HG02759 (cell line): ENCODE measurements at regions not wholly inside any gene's neighbourhood (a gene's known extent, or its start where the extent isn't known, plus 50 kb on each side); places are given as distances from the start of the nearest gene placed in this dataset.

Experiments used
- ATAC-seq: cut with Tn5 transposase; IDR thresholded peaks from one replicate; pipeline ENCODE4 v1.9.1; 2021; ENCODE audit warnings: mild to moderate bottlenecking, moderate library complexity; ENCODE audit not compliant: unreplicated experiment

DNA sequence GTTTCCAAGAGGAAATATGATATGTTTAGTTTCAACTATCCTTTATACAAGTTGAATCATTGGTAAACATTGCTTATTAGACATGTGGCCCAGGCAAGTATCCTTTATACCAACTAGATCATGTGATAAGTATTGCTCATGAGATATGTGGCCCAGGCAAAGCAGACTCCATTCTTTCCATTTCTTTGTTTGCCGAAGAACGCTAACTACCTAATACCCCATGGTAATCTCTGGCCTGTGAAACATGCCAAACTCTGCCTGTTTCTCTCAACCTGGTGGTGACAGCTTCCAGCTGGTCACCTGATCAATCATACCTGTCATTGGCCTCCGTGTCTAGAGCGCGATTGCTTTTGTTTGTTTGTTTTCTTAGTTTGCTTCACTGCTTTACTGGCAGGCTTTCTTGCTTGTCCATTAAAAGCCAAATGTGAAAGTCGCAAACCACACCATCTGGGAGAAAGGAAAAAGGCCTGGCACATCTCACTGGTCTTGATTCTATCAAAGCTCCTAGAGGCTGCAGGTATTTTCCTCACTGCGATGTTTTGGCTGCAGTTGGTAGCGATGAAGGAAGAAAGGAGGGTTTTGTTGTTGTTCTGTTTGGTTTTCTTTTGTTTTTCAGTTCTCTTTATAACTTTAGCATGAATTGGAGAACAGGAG, 686.2 kb downstream of the KCNJ2 start:
- ATAC-seq: no peak

GRCh38 chr17:70857351-70857750, 688.0 kb downstream of the KCNJ2 start:
- no peak for ATAC-seq

DNA sequence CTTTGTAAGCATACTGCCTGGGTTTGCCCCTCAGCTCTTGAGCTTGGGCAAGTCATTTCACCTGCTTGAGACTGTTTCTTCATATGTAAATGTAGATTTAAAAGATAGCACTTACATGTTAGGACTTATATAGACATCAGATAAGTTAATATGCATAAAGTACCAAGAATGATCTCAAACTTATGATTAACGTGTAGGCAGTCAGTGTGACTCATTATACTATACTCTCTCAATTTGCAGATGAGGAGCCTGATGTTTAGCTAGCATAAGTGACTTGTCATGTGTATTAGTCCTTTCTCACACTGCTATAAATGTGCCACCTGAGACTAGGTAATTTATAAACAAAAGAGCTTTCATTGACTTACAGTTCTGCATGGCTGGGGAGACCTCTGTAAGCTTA, 690.5 kb downstream of the KCNJ2 start:
- no peak for ATAC-seq

DNA sequence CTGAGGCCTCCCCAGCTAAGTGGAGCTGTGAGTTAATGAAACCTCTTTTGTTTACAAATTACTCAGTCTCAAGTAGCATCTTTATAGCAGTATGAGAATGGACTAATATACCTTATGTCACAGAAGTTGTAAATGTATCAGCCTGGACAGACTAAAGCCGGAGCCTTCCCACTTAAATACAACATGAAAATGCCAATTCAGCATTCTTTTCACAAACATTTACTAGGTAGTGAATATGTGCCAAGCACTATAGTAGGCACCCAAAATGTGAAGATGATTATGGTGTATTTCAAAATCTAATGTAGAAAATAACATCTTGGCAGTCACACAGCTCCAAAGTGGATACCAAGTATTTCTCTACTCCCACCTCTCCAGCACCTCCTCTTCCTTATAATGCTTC, 693.0 kb downstream of the KCNJ2 start:
- ATAC-seq: no peak

- ATAC-seq: no peak
Observed at GRCh38 chr17:70863436-70864248, 694.3 kb downstream of the KCNJ2 start.

DNA sequence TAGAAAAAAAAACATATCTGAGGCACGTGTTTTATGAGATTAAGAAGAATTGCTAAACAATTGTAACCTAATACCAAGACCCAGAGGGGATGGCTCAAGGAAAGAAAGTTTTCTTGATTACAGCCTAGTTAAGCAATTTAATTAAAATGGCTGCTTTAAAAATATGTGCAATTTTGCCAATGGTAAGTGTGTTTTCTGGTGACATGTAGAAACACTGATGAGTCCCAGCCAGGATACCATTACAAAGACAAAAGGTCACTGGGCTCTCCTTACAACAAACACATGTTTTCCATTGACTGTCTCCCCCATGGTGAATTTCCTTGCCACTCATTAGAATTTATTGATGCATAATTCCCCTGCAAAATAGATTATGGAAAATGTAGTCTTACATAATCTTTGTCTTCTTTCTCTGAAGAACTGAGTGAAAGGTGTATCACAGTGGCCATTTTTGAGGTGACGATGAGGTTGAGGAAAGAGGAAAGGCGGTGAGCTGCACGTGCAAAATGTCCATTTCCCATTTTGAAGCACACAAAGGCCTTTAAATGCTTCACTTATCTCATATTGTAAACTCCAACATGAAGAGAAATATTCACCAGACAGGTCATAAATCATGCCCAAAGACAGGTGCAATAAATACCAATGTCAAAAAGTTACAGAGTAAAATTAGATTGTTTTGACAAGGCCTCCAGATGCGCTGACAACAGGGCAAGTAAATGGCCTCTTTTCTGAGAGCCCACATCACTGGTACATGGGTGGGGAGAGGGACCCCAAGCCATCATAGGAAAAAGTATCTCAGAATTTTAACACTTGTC, 696.9 kb downstream of the KCNJ2 start:
- ATAC-seq: no peak

DNA sequence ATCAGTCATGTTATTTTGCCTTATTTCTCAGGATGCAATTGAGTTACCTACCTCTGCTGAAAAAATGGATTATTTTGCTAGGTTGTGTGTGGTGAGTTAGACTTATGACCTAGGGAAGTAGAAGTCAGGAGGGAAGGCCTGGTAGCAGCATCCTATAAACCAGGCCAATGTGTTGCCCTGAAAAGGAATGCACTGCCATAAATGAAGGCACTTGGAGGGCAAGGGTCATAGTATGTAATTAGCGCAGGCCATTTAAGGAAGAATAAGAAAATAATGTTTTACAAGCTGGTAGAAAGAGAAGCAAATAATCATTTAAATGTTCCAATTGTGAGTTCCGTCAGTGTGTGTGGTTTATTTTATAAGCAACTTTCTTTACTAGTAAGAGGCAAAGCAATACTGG, 698.8 kb downstream of the KCNJ2 start:
- ATAC-seq: no peak

DNA sequence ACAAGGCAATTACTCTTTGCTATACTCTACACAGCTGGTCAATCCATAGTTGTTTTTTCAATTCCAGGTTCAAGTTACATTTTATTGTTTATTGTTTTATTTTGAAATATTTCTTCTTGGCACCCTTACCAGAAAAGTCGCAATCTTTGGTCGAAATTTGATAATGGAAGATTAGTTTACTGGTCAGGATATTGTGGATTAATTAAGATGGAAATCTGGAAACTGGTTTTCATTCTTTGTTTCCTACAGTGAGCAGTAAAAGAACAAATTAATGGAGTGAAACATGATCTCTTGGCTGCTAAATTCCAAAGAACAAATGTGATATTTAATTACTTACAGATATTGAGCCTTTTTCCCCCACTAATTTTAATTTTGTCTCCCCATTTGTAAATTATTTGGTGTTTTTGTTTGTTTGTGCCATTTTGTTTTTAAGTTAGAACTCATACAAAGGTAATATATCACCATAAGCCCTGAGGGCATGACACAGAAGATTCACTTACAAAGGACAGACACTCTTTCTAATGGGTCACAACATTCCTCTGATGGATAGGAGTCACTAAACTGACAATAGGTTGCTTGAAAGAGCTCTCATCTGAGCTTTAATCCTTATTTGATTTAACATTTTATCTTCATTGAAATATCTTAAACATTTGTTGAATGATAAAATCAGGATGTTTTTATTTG, 700.2 kb downstream of the KCNJ2 start:
- ATAC-seq: no peak

- no peak for ATAC-seq
Observed at GRCh38 chr17:70871180-70871818, 702.0 kb downstream of the KCNJ2 start.

- no peak for ATAC-seq
Observed at GRCh38 chr17:70872103-70872502, 702.8 kb downstream of the KCNJ2 start.

DNA sequence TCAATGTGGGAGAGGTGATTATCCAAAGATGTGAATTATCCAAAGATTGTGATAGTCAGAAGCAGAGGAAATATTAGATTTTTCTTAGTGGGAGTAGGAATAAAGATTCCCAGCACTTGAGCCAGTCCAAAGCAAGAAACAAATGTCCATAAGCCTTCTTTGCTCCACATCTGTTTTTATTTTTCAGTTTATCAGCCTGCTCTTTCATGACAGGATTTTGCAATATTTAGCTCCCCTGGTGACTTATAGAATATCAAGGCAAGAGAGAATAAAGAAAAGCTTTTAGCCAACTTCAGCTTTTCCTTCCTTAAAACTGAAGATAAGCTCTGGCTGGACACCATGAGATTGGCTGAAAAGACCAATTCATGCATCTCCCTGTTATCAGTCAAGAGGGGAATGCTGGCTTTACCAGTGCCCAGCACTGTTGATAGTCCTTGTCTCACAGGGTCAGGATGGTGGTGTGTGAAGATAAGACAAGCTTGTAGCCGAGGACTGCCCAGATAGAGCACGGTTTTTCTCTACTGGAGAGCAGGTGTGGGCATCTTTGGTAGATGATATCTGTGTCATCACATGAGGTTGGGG, 706.5 kb downstream of the KCNJ2 start:
- no peak for ATAC-seq

DNA sequence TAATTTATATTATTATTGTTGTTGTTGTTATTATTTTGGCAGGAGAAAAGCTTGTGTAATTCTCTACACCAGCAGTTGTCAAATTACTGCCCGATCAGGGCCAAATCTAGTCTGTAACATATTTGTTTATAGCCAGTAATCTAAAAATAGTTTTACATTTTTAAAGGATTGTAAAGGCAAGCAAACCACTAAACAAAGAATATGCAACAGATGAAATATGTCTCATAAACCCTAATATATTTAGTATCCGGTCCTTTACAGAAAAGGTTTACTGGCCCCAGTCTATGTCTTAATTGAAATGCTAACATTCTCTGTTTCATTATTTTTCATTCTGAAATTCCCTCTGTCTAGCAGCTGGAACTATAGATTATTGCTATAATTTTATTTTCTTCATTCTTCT, 709.5 kb downstream of the KCNJ2 start:
- ATAC-seq: no peak

GRCh38 chr17:70879401-70879800, 710.1 kb downstream of the KCNJ2 start:
- ATAC-seq: no peak

GRCh38 chr17:70881093-70881492, 711.8 kb downstream of the KCNJ2 start:
- ATAC-seq: no peak

DNA sequence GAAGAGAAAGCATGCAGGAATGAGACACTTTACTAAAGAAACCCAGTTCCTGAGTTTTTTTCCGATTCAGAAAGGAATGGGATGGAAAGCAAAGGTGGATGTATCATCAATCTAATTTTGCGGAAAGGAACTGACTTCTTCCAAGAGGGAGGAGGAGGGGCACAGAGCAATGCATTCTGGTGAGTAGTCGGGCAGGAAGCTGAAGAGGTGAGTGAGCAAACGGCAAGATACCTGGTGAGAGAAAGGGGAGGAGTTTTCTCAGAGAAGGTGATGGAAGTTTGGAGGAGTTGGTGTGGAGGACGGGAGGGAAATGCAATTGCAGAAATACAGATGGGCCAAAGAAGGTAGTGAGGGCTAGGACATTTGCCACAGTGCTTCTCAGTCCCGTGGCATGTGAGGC, 713.2 kb downstream of the KCNJ2 start:
- ATAC-seq: no peak

- ATAC-seq: no peak
Observed at GRCh38 chr17:70886648-70887047, 717.3 kb downstream of the KCNJ2 start.

DNA sequence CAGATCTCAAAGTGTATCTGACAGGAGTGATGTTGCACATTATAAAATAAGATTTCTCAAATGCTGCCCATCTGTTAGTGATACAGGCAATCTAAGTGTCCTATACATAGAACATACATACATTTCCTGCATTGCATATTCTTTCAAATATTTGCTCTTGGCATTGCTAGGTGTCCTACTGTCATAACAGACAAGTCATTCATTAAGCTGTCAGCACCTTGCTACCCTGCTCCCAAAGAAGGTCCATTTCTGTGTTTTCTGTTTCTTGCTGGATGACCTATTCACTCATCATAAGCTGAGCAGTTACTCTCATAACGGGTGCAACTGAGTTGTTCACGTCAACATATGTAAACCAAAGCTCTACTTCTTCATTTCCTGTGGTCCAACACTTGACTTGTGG, 719.0 kb downstream of the KCNJ2 start:
- ATAC-seq: no peak

DNA sequence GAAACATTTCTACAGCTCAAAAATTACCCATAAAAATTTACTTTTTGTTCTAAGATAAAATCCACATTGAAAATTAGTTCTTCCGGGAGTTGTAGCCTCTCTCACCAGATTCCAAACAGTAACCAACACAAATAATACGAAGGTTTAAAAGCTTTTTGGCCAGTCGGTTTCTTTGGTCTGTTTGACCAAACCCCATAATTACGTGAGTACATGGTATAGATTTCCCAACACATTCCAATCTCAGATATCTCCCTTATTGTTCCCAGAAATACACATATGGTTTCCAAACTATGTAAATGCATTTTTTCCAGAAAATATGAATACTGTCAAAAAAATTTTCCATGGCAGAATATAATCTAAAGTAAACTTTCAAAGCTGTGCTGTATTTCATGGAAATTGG, 722.0 kb downstream of the KCNJ2 start:
- no peak for ATAC-seq

- no peak for ATAC-seq
Observed at GRCh38 chr17:70892527-70892926, 723.2 kb downstream of the KCNJ2 start.

- ATAC-seq: no peak
Observed at GRCh38 chr17:70896843-70897242, 727.5 kb downstream of the KCNJ2 start.
